GM21619 (cell line): ENCODE measurements at regions not wholly inside any gene's neighbourhood (a gene's known extent, or its start where the extent isn't known, plus 50 kb on each side); places are given as distances from the start of the nearest gene placed in this dataset.

Experiments used
- ATAC-seq: cut with Tn5 transposase; IDR thresholded peaks from one replicate; pipeline ENCODE4 v1.9.1; 2021; ENCODE audit not compliant: unreplicated experiment

DNA sequence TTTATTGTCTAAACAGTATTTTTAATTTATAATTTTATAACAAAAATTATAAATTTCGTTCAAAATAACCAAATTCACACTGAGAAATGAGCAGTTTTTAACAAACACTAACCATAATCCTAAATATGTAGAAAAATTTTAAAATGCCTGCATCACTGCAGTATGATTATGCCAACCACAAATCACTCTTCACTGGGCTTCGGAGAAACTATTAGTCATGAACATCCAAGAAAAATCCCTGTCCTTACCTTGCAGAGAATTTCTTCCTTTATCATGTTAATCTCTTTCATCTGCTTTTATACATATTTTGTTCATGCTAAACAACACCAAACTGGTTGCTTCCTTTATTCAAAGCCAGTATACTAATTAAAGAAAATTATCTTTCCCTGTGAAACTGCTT, 511.0 kb upstream of the ALCAM start:
- ATAC-seq, result no peak

- no peak for ATAC-seq
These were observed 510.0 kb upstream of the ALCAM start for GRCh38 chr3:104856741-104857140.

DNA sequence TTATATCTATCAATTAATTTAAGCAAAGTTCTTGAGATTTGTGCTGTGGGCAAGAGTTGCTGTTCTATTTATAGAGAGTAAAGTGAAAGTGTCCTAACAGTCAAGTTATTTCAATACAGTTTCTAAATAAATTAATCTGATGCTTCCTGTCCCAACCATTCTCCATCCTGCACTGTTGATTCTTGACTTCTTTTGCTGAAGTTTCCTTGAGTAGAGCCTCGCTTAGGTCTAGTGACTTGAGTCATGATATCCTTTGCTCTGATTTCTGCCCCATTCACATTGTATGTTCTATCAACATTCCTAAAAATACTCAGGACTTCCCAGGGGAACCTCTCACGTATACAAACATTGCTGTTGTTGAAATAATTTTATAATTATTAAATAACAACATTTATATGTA, 498.4 kb upstream of the ALCAM start:
- no peak for ATAC-seq

DNA sequence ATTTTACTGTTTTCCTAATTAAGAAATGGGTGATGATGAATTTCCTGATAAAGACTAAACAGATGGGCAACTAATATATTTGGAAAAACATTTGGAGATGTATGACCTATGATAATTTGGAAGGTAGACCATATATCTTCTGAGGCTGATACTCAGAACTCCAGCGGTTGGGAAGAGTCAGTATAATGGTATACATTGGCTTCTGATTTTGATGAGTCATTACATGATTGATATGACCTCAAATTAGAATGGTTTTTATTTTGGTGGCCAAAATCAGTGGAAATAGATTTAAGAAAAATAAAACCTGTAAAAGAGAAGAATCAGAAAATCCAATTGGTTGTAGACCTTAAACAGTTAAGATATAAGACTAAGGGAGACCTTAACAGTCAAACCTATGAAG, 496.4 kb upstream of the ALCAM start:
- no peak for ATAC-seq

DNA sequence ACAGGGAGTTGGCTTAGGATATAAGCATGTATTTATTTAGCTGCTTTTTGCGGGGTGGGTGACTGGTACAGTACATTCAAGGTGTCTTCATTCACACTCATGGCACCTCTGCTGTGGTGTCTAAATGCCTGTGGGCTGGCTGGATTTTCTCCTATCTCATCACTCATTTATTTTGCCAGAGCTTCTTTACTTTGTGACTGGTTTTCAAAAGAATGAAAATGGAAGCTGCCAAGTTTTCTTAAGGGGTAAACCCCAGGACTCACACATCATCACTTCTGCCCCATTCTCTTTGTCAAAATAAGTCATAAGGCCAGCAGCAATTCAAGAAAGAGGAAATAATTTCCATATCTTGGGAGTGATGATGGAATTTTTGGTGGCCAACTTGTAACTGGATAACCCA, 493.4 kb upstream of the ALCAM start:
- no peak for ATAC-seq

DNA sequence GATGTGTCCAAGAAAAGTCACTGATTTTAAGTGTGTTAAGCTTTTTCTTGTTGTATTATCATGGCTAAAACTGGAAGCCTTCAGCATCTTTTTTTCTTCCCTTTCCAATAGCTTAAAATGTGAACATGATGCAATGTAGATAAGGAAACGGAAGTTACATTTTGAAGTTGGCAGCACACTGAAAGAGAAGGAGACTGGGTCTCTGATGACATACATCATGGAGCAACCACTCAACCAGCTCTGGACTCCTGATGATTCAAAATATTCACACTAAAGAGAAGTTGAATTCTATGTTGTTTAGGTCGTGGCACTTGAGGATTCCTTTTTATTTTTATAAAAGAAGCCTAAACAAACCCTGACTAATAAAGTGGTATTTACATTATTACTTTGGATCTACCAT, 488.3 kb upstream of the ALCAM start:
- no peak for ATAC-seq

DNA sequence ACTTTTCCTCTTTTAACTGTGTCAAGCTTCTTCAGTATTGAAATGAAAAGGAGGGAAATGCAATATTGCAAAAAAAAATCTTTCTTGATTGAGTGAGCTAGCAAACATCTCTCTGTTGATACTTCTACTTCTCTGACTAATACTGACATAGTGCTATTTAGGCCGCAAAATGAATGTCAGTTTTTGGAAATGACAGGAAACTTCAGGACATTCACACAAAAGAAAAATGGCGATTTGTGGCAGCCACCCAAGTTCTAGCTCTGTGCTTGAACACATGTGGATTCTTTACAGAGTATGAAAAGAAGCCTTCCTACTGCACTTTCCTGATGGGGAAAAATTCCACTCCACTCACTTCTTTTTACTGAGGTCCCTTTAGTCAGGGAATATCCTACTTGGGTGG, 486.8 kb upstream of the ALCAM start:
- no peak for ATAC-seq

- ATAC-seq, result no peak
These were observed 481.4 kb upstream of the ALCAM start for GRCh38 chr3:104885214-104885814.

DNA sequence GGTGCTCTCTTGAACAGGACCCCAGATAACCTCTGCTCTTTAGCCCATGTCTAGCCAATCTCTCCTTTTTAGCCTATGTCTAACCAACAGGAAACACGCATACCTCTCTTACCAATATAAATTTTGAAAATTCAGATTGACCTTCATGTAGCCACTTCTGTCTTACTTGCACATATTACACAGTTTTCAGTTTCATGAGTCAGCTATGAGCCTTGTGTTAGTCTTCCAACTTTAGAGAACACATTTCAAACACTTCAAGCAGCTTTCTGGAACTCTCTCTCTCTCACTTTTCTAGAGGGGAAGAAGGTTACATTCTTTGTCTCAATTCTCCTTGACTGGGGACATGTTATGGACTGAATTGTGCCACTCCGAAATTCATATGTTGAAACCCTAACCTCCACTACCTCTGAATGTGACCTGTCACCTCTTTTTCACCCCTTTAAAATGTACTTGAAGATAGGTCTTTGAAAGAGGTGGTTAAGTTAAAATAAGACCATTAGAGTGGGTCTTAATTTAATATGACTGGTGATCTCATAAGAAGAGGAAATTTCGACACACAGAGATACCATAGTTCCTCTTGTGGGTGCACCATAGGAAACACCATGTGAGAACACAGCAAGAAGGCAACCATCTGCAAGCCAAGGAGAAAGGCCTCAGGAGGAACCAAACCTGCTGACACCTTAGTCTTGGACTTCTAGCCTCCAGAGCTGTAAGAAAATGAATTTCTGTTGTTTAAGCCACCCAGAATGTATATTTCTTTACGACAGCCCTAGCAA, 480.3 kb upstream of the ALCAM start:
- ATAC-seq, result no peak

DNA sequence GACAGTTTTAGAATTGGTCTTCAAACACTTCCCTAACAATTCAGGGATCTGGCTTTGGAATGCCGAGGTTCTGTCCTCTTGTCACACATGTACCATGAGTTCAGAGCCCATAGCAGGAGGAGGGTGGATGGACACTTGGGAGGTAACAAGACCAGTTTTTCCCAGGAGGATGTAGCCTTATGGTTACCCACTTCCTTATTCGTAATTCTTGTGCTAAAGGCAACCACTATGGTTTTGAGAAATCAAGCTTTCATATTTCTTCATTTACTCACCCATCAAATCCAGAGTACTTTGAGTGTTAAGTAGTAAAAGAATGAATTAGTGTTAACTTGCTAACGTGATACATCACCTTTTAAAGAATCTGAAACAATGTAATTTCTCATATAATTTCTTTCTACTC, 479.6 kb upstream of the ALCAM start:
- ATAC-seq, result no peak

- no peak for ATAC-seq
These were observed 479.1 kb upstream of the ALCAM start for GRCh38 chr3:104887619-104888018.

DNA sequence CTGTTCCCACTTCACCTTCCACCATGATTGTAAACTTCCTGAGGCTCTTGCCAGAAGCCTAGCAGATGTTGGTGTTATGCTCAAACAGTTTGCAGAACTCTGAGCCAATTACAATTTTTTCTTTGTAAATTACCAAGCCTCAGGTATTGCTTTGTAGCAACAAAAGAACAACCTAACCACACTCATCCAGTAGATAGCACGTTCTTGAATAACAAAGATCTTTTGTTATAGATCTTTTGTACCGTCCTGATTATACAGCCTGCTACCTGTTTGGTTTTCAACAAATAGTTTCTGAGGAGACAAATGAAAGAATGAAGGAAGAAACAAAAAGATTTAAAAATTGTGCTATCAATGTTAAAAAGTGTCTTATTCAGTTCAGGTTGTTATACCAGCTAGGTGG, 474.7 kb upstream of the ALCAM start:
- ATAC-seq, result no peak

- no peak for ATAC-seq
These were observed 470.1 kb upstream of the ALCAM start for GRCh38 chr3:104896624-104897023.

DNA sequence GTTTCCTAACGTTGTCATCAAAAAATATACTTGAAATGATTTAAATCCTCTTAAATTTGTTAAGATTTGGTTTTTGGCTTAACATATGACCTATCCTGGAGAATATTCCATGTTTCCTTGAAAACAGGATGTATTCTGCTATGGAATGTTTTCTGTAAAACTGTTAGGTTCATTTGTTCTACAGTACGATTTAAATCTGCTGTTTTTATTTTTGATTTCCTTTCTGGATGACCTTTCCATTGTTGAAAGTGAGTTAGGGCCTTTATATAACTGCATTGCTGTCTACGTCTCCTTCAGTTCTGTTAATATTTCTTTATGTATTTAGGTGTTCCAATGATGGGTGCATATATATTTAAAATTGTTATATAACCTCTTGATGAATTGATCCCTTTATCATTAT, 465.3 kb upstream of the ALCAM start:
- ATAC-seq, result no peak

DNA sequence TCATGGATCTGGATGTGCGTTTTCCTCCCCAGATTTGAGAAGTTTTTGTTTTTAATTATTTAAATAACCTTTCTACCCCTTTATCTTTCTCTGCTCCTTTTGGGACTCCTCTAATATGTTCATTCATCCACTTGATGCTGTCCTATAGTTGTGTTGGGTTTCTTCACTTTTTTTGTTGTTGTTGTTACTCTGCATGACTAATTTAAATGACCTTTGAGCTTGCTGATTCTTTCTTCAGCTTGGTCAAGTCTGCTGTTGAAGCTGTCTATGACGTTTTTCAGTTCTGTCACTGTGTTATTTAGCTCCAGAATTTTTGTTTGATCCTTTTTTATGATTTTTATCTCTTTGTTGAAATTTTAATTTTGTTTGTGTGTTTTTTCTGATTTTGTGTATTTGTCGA, 463.6 kb upstream of the ALCAM start:
- no peak for ATAC-seq

DNA sequence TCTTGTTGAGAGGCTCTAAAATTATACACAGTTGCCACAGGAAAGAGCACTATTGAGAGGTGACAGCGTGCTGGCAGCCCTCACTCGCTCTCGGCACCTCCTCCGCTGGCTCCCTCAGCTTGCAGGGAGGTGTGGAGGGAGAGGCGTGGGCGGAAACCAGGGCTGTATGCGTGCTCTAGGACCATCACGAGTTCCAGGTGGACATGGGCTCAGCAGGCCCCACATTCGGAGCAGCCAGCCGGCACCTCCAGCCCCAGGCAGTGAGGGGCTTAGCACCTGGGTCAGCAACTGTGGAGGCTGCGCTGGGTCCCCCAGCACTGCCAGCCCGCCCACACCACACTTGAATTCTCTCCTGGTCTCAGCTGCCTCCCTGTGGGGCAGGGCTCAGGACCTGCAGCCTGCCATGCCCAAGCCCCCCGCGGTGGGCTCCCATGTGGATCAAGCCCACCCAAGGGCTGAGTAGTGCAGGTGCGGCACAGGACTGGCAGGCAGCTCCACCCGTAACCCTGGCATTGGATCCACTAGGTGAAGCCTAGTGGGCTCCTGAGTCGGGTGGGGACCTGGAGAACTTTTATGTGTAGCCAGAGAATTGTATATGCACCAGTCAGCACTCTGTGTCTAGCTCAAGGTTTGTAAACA, 460.6 kb upstream of the ALCAM start:
- no peak for ATAC-seq

GRCh38 chr3:104907507-104907906, 459.2 kb upstream of the ALCAM start:
- no peak for ATAC-seq

DNA sequence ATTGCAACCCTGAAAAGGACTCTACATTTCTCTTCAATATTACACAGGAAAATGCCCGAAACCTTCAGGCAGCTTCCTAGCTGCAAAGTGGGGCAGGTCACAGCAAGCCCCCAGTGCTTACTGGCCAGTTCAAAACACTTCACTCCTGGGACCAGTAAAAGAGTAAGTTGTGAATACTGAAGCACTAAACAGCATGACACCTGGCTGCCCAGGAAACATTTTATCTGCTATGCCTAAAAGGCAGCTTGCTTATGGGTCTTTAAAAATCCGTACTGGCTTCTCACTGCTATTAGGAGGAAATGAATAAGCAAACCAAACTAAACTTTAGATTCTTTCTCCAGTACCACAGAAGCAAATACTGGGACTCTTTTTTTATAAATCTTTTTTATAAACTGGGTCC, 457.9 kb upstream of the ALCAM start:
- no peak for ATAC-seq

GRCh38 chr3:104909198-104909597, 457.5 kb upstream of the ALCAM start:
- ATAC-seq, result no peak

DNA sequence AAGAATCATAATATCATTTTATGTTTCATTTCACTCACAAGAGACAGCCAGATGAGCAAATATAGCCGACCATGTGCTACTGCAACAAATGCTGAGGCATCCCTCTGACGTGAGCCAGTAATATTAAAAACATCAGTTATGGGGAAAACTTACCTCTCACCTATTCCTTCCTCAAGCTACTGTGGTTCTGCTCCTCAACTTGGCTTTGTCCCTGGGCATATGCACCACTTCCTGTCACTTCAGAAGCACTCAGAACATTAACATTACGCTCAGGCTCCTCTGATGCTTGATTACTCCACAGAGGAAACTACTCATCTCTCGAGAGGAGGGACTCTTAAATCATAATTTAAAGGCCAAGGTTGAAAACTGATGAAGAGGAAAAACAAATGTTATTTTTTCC, 457.0 kb upstream of the ALCAM start:
- no peak for ATAC-seq

DNA sequence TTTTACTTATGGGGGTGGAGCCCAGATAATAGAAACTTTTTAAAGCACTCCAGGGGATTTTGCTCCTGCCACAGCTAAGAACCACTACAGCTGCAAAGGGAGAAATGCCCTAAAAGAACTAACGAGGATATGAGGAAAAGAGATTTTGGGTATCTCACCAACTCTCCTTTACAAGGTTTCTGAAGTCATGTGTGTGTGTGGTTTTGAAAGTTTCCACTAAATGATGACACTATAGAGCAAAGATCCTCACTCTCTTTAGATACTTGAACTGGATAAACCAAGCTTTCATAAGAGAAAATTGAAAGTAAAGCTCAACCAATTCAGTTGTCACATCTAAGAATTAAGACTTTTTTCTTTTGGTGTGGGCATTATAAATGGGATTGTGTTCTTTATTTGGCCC, 455.3 kb upstream of the ALCAM start:
- no peak for ATAC-seq

DNA sequence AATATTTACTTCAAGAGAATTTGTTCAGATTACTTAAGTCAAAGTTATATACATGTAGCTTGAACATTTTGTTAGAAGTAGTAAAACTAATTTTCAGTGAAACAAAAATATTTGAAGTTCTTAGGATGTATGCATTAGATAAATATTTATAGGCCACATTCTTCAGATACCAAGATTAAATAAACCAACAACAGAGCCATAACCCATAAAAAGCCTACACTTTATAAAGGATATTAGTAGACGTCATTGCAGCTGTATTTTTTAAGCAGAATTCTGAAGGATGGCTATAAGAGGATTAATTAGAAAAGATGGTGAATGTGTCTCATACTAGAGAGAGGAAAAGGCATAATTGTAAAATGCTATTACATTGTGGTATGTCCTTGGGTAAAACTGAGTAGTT, 449.7 kb upstream of the ALCAM start:
- no peak for ATAC-seq

DNA sequence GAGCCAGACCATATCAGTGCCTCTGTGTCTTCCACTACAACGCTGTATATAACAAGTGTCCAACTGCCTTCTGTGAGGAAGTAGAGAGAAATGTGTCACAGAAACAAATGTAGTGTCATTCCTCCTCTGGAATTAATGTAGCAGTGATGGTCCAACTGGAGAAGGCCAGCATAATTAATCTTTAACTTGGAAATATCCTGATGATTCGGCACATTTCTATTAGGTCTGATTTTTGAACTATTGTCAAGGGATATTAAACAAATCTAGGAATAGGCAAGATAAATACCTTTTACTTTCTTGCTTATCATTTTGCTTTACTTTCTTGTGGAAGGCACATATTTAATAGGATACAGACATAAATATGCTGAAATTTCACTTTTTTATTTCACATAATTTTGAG, 446.2 kb upstream of the ALCAM start:
- ATAC-seq, result no peak
